OCI-LY1 (cell line): ENCODE measurements at regions not wholly inside any gene's neighbourhood (a gene's known extent, or its start where the extent isn't known, plus 50 kb on each side); places are given as distances from the start of the nearest gene placed in this dataset.
"Not testable (repeated sequence)": the region's sequence is repeated elsewhere in the genome, so short reads cannot be mapped to it uniquely, and the experiment has no call there.

Experiments used
- H2AFZ ChIP-seq: fragments of 200-600 bp; sonication (generic), shearing (Covaris generic); 2 replicates; pipeline ENCODE4 v1.6.0; 2014; ENCODE audit warnings: antibody characterized with exemption, mild to moderate bottlenecking, low read length
- H3F3A ChIP-seq: fragments of 200-600 bp; sonication (generic), shearing (Covaris generic); 2 replicates; pipeline ENCODE4 v1.6.0; 2014; ENCODE audit warnings: mild to moderate bottlenecking, antibody characterized with exemption, low read length, moderate library complexity; ENCODE audit not compliant: insufficient read depth
- H3K27ac ChIP-seq: fragments of 200-600 bp; sonication (generic); 2 replicates; pipeline ENCODE4 v1.5.1; 2014; ENCODE audit warnings: low read length, mixed run types, mild to moderate bottlenecking, low read depth; ENCODE audit not compliant: poor library complexity, severe bottlenecking
- H3K27me3 ChIP-seq: fragments of 200-600 bp; sonication (generic); 2 replicates; pipeline ENCODE4 v1.6.0; 2014; ENCODE audit warnings: antibody characterized with exemption, mild to moderate bottlenecking, low read length, moderate library complexity; ENCODE audit not compliant: insufficient read depth
- H3K36me3 ChIP-seq: fragments of 200-600 bp; sonication (generic); 2 replicates; pipeline ENCODE4 v1.6.1; 2014; ENCODE audit warnings: mild to moderate bottlenecking, antibody characterized with exemption, low read length, moderate library complexity, mixed read lengths; ENCODE audit not compliant: insufficient read depth
- H3K4me1 ChIP-seq: fragments of 200-600 bp; sonication (generic); 2 replicates; pipeline ENCODE4 v1.5.1; 2014; ENCODE audit warnings: mild to moderate bottlenecking, low read length, moderate library complexity; ENCODE audit not compliant: insufficient read depth, severe bottlenecking
- H3K4me2 ChIP-seq: fragments of 200-600 bp; sonication (generic), shearing (Covaris generic); 2 replicates; pipeline ENCODE4 v1.6.1; 2014; ENCODE audit warnings: low read length
- H3K4me3 ChIP-seq: fragments of 200-600 bp; sonication (generic); 2 replicates; pipeline ENCODE4 v1.5.1; 2014; ENCODE audit warnings: low read length, low read depth, mild to moderate bottlenecking, mixed read lengths; ENCODE audit not compliant: poor library complexity, severe bottlenecking
- H3K79me2 ChIP-seq: fragments of 200-600 bp; shearing (Covaris generic); 2 replicates; pipeline ENCODE4 v1.6.1; 2016; ENCODE audit warnings: mixed run types, low read length, mixed read lengths; ENCODE audit not compliant: insufficient read depth
- H3K9ac ChIP-seq: fragments of 200-600 bp; sonication (generic), shearing (Covaris generic); 2 replicates; pipeline ENCODE4 v1.6.1; 2014; ENCODE audit warnings: mild to moderate bottlenecking, low read length, mixed read lengths
- H3K9me2 ChIP-seq: fragments of 200-600 bp; sonication (generic), shearing (Covaris generic); 2 replicates; pipeline ENCODE4 v1.6.1; 2014; ENCODE audit warnings: low read depth, mild to moderate bottlenecking, low read length, mixed read lengths
- H3K9me3 ChIP-seq: fragments of 200-600 bp; shearing (Covaris generic); 2 replicates; pipeline ENCODE4 v1.6.1; 2014; ENCODE audit warnings: low read length, mixed read lengths
- H4K20me1 ChIP-seq: fragments of 200-600 bp; sonication (generic), shearing (Covaris generic); 2 replicates; pipeline ENCODE4 v1.6.0; 2016; ENCODE audit warnings: mild to moderate bottlenecking, low read length; ENCODE audit not compliant: insufficient read depth
- EZH2 ChIP-seq: fragments of 200-600 bp; sonication (generic), shearing (Covaris generic); IDR thresholded peaks from 2 replicates; pipeline ENCODE4 v1.8.0; 2017; ENCODE audit warnings: borderline replicate concordance, mixed run types, mild to moderate bottlenecking, antibody characterized with exemption, low read length, moderate library complexity, mixed read lengths
- TF ChIP-seq, protein P1 (sequence below): fragments of 200-600 bp; sonication (generic), shearing (Covaris generic); IDR thresholded peaks from 2 replicates; pipeline ENCODE4 v1.5.1; 2017; ENCODE audit warnings: mild to moderate bottlenecking, antibody characterized with exemption, low read length, moderate library complexity, mixed read lengths

DNA sequence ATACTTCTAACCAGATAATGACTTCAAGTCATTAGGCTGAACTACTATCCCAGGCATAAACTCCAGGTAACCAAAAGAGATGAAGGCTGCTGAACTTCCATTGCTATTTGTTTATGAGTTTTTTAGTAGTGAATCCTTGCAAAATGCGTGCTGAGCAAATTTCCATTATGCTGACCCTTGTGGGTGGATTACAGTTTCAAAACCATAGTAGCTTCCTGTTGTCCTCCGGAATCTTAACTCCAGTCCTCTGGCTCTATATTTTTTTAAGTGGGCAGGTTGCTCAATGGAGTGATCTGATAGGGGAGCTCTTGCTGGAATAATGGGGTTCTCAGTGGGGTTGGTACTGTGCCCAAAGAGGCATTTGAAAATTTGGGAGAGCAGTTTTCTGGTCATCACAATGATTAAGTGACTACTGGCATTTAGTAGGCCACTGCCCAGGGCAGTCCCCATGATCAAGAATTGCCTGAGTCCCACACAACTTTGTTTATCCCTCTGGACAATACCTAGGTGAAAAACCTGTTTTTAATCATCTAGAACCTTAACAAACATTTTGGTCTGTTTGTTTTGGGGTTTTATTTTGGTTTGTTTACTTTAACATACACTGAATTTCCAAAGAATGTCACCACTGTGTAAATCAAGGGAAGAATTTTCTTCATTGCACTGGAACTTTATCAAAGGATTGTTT is 302.3 kb upstream of the GATB start:
- no peaks in the 10 kb centered on the region for H3K79me2 ChIP-seq
- H3K27me3 ChIP-seq = no peaks in the 10 kb centered on the region
- H4K20me1 ChIP-seq = no peaks in the 10 kb centered on the region
- no peak overlapping the region for H3K4me3 ChIP-seq
- no peak overlapping the region for H2AFZ ChIP-seq
- no peaks in the 10 kb centered on the region for H3K4me1 ChIP-seq
- H3F3A ChIP-seq = no peaks in the 10 kb centered on the region
- H3K9ac ChIP-seq = no peak overlapping the region
- no peaks in the 10 kb centered on the region for H3K9me3 ChIP-seq
- H3K9me2 ChIP-seq = peaks cover 2% of the 10 kb centered on the region; the same call in 1 of the 2 replicates
- H3K36me3 ChIP-seq = no peaks in the 10 kb centered on the region
- no peak overlapping the region for H3K4me2 ChIP-seq
- H3K27ac ChIP-seq = no peak overlapping the region
- TF ChIP-seq, protein P1, sequence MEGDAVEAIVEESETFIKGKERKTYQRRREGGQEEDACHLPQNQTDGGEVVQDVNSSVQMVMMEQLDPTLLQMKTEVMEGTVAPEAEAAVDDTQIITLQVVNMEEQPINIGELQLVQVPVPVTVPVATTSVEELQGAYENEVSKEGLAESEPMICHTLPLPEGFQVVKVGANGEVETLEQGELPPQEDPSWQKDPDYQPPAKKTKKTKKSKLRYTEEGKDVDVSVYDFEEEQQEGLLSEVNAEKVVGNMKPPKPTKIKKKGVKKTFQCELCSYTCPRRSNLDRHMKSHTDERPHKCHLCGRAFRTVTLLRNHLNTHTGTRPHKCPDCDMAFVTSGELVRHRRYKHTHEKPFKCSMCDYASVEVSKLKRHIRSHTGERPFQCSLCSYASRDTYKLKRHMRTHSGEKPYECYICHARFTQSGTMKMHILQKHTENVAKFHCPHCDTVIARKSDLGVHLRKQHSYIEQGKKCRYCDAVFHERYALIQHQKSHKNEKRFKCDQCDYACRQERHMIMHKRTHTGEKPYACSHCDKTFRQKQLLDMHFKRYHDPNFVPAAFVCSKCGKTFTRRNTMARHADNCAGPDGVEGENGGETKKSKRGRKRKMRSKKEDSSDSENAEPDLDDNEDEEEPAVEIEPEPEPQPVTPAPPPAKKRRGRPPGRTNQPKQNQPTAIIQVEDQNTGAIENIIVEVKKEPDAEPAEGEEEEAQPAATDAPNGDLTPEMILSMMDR = no peak
- no peak for TF ChIP-seq EZH2

DNA sequence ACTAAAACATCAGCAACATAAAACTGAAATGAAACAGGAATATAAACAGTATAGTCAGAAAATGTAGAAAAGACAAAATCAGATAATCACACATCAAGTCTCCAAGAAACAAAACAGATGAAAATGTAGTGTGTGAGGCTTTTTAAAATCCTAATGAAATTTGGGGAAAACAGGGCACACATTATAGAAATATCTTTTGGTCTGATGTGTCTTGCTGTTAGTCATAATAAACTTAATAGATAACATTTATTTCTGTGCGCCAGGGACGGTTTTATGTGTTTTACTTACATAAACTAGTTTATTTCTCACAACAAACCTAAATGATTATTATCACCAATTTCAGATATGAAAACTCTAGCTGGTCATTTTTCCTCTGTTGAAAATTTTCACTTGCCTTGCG is 293.9 kb upstream of the GATB start:
- TF ChIP-seq EZH2 = no peak
- TF ChIP-seq, protein P1 = no peak
- Histone ChIP-seq H3K79me2 (no peaks in the 10 kb centered on the region), H3K36me3 (no peaks in the 10 kb centered on the region), H3K27ac (no peak overlapping the region), H3K27me3 (no peaks in the 10 kb centered on the region; the same call in 1 of the 2 replicates), H3K9me3 (peaks cover 4% of the 10 kb centered on the region), H3K4me2 (no peak overlapping the region), H3K4me3 (no peak overlapping the region), H2AFZ (no peak overlapping the region), H3F3A (no peaks in the 10 kb centered on the region), H4K20me1 (no peaks in the 10 kb centered on the region), H3K4me1 (peaks cover 7% of the 10 kb centered on the region), H3K9ac (no peak overlapping the region), H3K9me2 (peaks cover under 1% of the 10 kb centered on the region; the same call in 1 of the 2 replicates)

- H3K9me2 ChIP-seq = no peaks in the 10 kb centered on the region
- H2AFZ ChIP-seq = no peak overlapping the region
- no peaks in the 10 kb centered on the region for H3F3A ChIP-seq
- H3K27ac ChIP-seq = no peak overlapping the region
- peaks cover 7% of the 10 kb centered on the region for H3K4me1 ChIP-seq
- H3K79me2 ChIP-seq = no peaks in the 10 kb centered on the region
- H4K20me1 ChIP-seq = no peaks in the 10 kb centered on the region
- H3K9me3 ChIP-seq = peaks cover 4% of the 10 kb centered on the region
- no peak overlapping the region for H3K4me2 ChIP-seq
- H3K27me3 ChIP-seq = no peaks in the 10 kb centered on the region; the same call in 1 of the 2 replicates
- TF ChIP-seq, protein P1 = no peak
- no peak for TF ChIP-seq EZH2
- H3K4me3 ChIP-seq = no peak overlapping the region
- no peaks in the 10 kb centered on the region for H3K36me3 ChIP-seq
- no peak overlapping the region for H3K9ac ChIP-seq
Observed at GRCh38 chr4:152052451-152053057, 291.7 kb upstream of the GATB start.

- H3F3A ChIP-seq, H3K27me3 ChIP-seq: not testable (repeated sequence)
Observed at GRCh38 chr4:152051332-152051731, 290.5 kb upstream of the GATB start.

More at GRCh38 chr4:152051332-152051731, 290.5 kb upstream of the GATB start:
- H3K4me2 ChIP-seq, H3K9me3 ChIP-seq, H3K4me3 ChIP-seq, H4K20me1 ChIP-seq, H2AFZ ChIP-seq, H3K9me2 ChIP-seq, H3K27ac ChIP-seq, H3K79me2 ChIP-seq, H3K36me3 ChIP-seq, H3K4me1 ChIP-seq, H3K9ac ChIP-seq: not testable (repeated sequence)
